Fibroblast of lung (primary cell): ENCODE measurements at regions not wholly inside any gene's neighbourhood (a gene's known extent, or its start where the extent isn't known, plus 50 kb on each side); places are given as distances from the start of the nearest gene placed in this dataset.

Source experiments
- DNase-seq, 2 donors: peaks; one replicate each; pipeline versions ENCODE4 v3.0.0 to v3.0.0-alpha.2; 2010; ENCODE audit warnings: low read depth in 2 of 2
- H2AFZ ChIP-seq: 2 replicates; pipeline ENCODE4 v1.5.1; 2012; ENCODE audit warnings: low read length, control low read depth, inconsistent platforms
- H3K27ac ChIP-seq: 2 replicates; pipeline ENCODE4 v1.5.1; 2011; ENCODE audit warnings: low read length, control low read depth; ENCODE audit not compliant: insufficient read depth
- H3K27me3 ChIP-seq: 2 replicates; pipeline ENCODE4 v1.5.1; 2011; ENCODE audit warnings: mild to moderate bottlenecking, low read length; ENCODE audit not compliant: control insufficient read depth, insufficient read depth
- H3K36me3 ChIP-seq: 2 replicates; pipeline ENCODE4 v1.5.1; 2011; ENCODE audit warnings: low read length; ENCODE audit not compliant: control insufficient read depth, insufficient read depth
- H3K4me1 ChIP-seq: 2 replicates; pipeline ENCODE4 v1.5.1; 2011; ENCODE audit warnings: low read length; ENCODE audit not compliant: control insufficient read depth, insufficient read depth; ENCODE audit errors: extremely low read depth
- H3K4me2 ChIP-seq: 2 replicates; pipeline ENCODE4 v1.5.1; 2011; ENCODE audit warnings: low read length, control low read depth; ENCODE audit not compliant: insufficient read depth; ENCODE audit errors: extremely low read depth
- H3K4me3 ChIP-seq, 4 experiments: fragments of 200-600 bp in 1 of 4; sonication (generic) in 1 of 4; replicated peaks in 1 of 4; 2 replicates each; pipeline ENCODE4 v1.5.1; 2011 to 2016; ENCODE audit warnings: low read length in 4 of 4, low read depth in 3 of 4, mild to moderate bottlenecking in 3 of 4, control low read depth in 2 of 4, inconsistent platforms in 1 of 4, mixed read lengths in 1 of 4; ENCODE audit not compliant: insufficient read depth in 1 of 4; ENCODE audit errors: control extremely low read depth in 1 of 4
- H3K79me2 ChIP-seq: 2 replicates; pipeline ENCODE4 v1.5.1; 2012; ENCODE audit warnings: mild to moderate bottlenecking, low read length, inconsistent platforms; ENCODE audit not compliant: control insufficient read depth, insufficient read depth
- H3K9ac ChIP-seq: 2 replicates; pipeline ENCODE4 v1.5.1; 2011; ENCODE audit warnings: mild to moderate bottlenecking, low read length, control low read depth; ENCODE audit not compliant: insufficient read depth
- H3K9me3 ChIP-seq: 2 replicates; pipeline ENCODE4 v1.5.1; 2012; ENCODE audit warnings: low read depth, low read length; ENCODE audit not compliant: control insufficient read depth, insufficient read depth
- H4K20me1 ChIP-seq: 2 replicates; pipeline ENCODE4 v1.5.1; 2011; ENCODE audit warnings: low read length; ENCODE audit not compliant: control insufficient read depth, insufficient read depth; ENCODE audit errors: extremely low read depth
- EZH2 ChIP-seq: IDR thresholded peaks from 2 replicates; pipeline ENCODE4 v1.5.1; 2012; ENCODE audit warnings: low read length, control low read depth, mild to moderate bottlenecking; ENCODE audit errors: missing control alignments
- TF ChIP-seq, protein P1 (sequence below), 2 donors: IDR thresholded peaks in 1 of 2; conservative IDR thresholded peaks in 1 of 2; 1 replicate in 1 of 2; 2 replicates in 1 of 2; pipeline ENCODE4 v1.5.1; 2011 to 2012; ENCODE audit warnings: low read length in 2 of 2, control low read depth in 1 of 2, inconsistent platforms in 1 of 2, low read depth in 1 of 2, mild to moderate bottlenecking in 1 of 2

- TF ChIP-seq EZH2: no peak
- TF ChIP-seq, protein P1, sequence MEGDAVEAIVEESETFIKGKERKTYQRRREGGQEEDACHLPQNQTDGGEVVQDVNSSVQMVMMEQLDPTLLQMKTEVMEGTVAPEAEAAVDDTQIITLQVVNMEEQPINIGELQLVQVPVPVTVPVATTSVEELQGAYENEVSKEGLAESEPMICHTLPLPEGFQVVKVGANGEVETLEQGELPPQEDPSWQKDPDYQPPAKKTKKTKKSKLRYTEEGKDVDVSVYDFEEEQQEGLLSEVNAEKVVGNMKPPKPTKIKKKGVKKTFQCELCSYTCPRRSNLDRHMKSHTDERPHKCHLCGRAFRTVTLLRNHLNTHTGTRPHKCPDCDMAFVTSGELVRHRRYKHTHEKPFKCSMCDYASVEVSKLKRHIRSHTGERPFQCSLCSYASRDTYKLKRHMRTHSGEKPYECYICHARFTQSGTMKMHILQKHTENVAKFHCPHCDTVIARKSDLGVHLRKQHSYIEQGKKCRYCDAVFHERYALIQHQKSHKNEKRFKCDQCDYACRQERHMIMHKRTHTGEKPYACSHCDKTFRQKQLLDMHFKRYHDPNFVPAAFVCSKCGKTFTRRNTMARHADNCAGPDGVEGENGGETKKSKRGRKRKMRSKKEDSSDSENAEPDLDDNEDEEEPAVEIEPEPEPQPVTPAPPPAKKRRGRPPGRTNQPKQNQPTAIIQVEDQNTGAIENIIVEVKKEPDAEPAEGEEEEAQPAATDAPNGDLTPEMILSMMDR (conservative IDR thresholded peaks at IDR 0.05 in 1 of 2, IDR thresholded peaks at IDR 0.05 in 1 of 2; ENCODE audit: low read depth in 1 of 2, low read length in 2 of 2): no peak
- H3K27me3 ChIP-seq: no peaks in the 10 kb centered on the region
- no peak overlapping the region for H3K27ac ChIP-seq
- no peaks in the 10 kb centered on the region for H3K4me1 ChIP-seq
- H3K4me2 ChIP-seq: no peak overlapping the region
- no peaks in the 10 kb centered on the region for H3K79me2 ChIP-seq
- DNase-seq: no peak
- no peak overlapping the region for H3K9ac ChIP-seq
- no peaks in the 10 kb centered on the region for H3K36me3 ChIP-seq
- H3K4me3 ChIP-seq: no peak overlapping the region
- no peaks in the 10 kb centered on the region for H4K20me1 ChIP-seq
- H2AFZ ChIP-seq: no peak overlapping the region
- no peaks in the 10 kb centered on the region for H3K9me3 ChIP-seq
Measured at GRCh38 chr1:101548376-101548775, 311.6 kb downstream of the S1PR1 start.

DNA sequence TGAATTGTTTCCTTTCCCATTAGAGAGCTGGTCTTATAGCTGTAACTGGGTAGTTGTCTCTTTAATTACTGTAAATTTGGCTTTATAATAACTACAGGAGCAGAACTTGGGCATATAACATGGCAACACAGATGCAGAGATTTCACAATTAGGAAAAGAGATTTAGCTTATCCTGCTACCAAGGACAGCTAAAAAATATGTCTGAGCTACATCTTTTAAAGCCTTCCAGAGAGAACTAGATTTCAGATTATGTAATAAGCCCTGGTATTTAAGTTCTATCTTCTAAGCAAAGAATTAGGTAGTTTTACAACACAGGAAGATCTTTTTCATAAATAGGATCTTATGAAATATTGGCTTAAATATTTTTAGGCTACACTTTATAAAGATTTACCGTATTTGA lies 313.8 kb downstream of the S1PR1 start:
- H3K36me3 ChIP-seq: no peaks in the 10 kb centered on the region
- H4K20me1 ChIP-seq: no peaks in the 10 kb centered on the region
- no peaks in the 10 kb centered on the region for H3K27me3 ChIP-seq
- H3K27ac ChIP-seq: no peak overlapping the region
- DNase-seq: no peak
- no peak overlapping the region for H3K4me2 ChIP-seq
- TF ChIP-seq, protein P1 (conservative IDR thresholded peaks at IDR 0.05 in 1 of 2, IDR thresholded peaks at IDR 0.05 in 1 of 2; ENCODE audit: low read depth in 1 of 2, low read length in 2 of 2): no peak
- no peak for TF ChIP-seq EZH2
- H3K4me3 ChIP-seq: no peak overlapping the region
- H3K9me3 ChIP-seq: no peaks in the 10 kb centered on the region
- H3K9ac ChIP-seq: no peak overlapping the region
- no peaks in the 10 kb centered on the region for H3K4me1 ChIP-seq
- H2AFZ ChIP-seq: no peak overlapping the region
- no peaks in the 10 kb centered on the region for H3K79me2 ChIP-seq

GRCh38 chr1:101566883-101567538 lies 330.2 kb downstream of the S1PR1 start:
- H2AFZ ChIP-seq: no peak overlapping the region
- no peaks in the 10 kb centered on the region for H3K79me2 ChIP-seq
- no peaks in the 10 kb centered on the region for H3K4me1 ChIP-seq
- no peak overlapping the region for H3K4me2 ChIP-seq
- DNase-seq: no peak
- H3K36me3 ChIP-seq: no peaks in the 10 kb centered on the region
- H3K9me3 ChIP-seq: no peaks in the 10 kb centered on the region
- no peaks in the 10 kb centered on the region for H3K27me3 ChIP-seq
- H4K20me1 ChIP-seq: no peaks in the 10 kb centered on the region
- H3K9ac ChIP-seq: no peak overlapping the region
- no peak overlapping the region for H3K4me3 ChIP-seq
- TF ChIP-seq, protein P1 (conservative IDR thresholded peaks at IDR 0.05 in 1 of 2, IDR thresholded peaks at IDR 0.05 in 1 of 2; ENCODE audit: low read depth in 1 of 2, low read length in 2 of 2): no peak
- TF ChIP-seq EZH2: no peak
- no peak overlapping the region for H3K27ac ChIP-seq
